Activated CD8-positive, alpha-beta T cell treated with anti-CD3 and anti-CD28 coated beads for 36 hours (primary cell): ENCODE measurements at regions not wholly inside any gene's neighbourhood (a gene's known extent, or its start where the extent isn't known, plus 50 kb on each side); places are given as distances from the start of the nearest gene placed in this dataset. TPM values are rescaled to one million over a fixed set of nuclear protein-coding genes. Genes with fewer than 3 reads are reported as not detected.

Experiments used
- ATAC-seq: fragments of 200-7000 bp; cut with Tn5 transposase; one replicate; pipeline ENCODE4 v1.10.0; 2021; ENCODE audit warnings: mild to moderate bottlenecking, moderate library complexity
- CTCF ChIA-PET: fragments of 350-600 bp; sonication (Branson Sonifier 250); formaldehyde crosslinking; loops from one replicate; lab custom pipeline; 2021; ENCODE audit warnings: antibody characterized with exemption; lab: Charles Lee
- POLR2A ChIA-PET: fragments of 350-600 bp; sonication (Branson Sonifier 250); formaldehyde crosslinking; loops from one replicate; lab custom pipeline; 2021; ENCODE audit warnings: antibody characterized with exemption; lab: Charles Lee
- DNase-seq: peaks from one replicate; pipeline ENCODE4 v3.0.0-alpha.2; 2020
- H3K27ac Mint-ChIP-seq: one replicate; pipeline ENCODE4 v1.8.0; 2021; ENCODE audit warnings: mild to moderate bottlenecking, mixed read lengths
- H3K27me3 Mint-ChIP-seq: one replicate; pipeline ENCODE4 v1.8.0; 2021; ENCODE audit warnings: mixed read lengths
- H3K36me3 Mint-ChIP-seq: one replicate; pipeline ENCODE4 v1.8.0; 2021; ENCODE audit warnings: low read depth, mixed read lengths
- H3K4me1 Mint-ChIP-seq: one replicate; pipeline ENCODE4 v1.8.0; 2021; ENCODE audit warnings: low read depth, mixed read lengths
- H3K4me3 Mint-ChIP-seq: one replicate; pipeline ENCODE4 v1.8.0; 2021; ENCODE audit warnings: mild to moderate bottlenecking, moderate library complexity, mixed read lengths
- H3K9me3 Mint-ChIP-seq: one replicate; pipeline ENCODE4 v1.8.0; 2021; ENCODE audit warnings: mixed read lengths
- CTCF ChIP-seq: fragments of 200-600 bp; IDR thresholded peaks from one replicate; pipeline ENCODE4 v1.8.0; 2022; ENCODE audit warnings: antibody characterized with exemption, mild to moderate bottlenecking
- intact Hi-C: fragments of 100-400 bp; cut with micrococcal nuclease; formaldehyde crosslinking; loops from one replicate; pipeline ENCODE4 v1.10.0; 2022
- microRNA-seq: library from miRNA; unstranded; fragments of <30 nt; microRNA quantifications from one replicate; pipeline ENCODE4 v1.2.0, GENCODE V29; 2022; ENCODE audit warnings: borderline microRNAs expressed, borderline replicate concordance

- TF ChIP-seq CTCF: no peak
- Mint-ChIP-seq H3K36me3 (no peaks in the 10 kb centered on the region), H3K9me3 (peaks cover 1% of the 10 kb centered on the region), H3K4me1 (no peaks in the 10 kb centered on the region), H3K27ac (no peak overlapping the region), H3K4me3 (no peak overlapping the region), H3K27me3 (no peaks in the 10 kb centered on the region)
- ChIA-PET POLR2A (no interaction called here), CTCF (no interaction called here)
- ATAC-seq (no peak), DNase-seq (no peak)
- intact Hi-C loops: no loop called here
These were observed 72.8 kb upstream of the CDH19 start for GRCh38 chr18:66676699-66677098.

DNA sequence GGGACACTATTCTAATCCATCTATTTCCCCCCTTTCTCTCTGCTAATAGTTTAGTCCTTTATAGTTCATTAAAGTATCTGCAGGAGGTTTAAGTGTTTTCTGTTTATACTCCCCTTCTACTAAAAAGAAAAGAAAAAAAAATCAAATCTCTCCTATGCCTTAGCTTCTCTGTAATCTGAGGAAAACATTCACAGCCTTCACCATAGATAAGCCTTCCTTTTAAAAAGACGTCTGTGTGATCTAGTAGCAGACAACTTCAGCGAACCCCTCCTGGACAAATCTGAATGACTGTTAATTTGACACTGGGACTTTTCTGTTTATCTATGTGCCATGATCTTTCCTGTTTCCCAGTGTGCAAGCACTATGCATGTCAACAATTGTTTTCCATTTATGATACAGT lies 70.4 kb upstream of the CDH19 start:
- intact Hi-C loops: no loop called here
- ChIA-PET CTCF (no interaction called here), POLR2A (no interaction called here)
- DNase-seq: no peak
- H3K4me3 Mint-ChIP-seq: no peak overlapping the region
- H3K36me3 Mint-ChIP-seq: no peaks in the 10 kb centered on the region
- TF ChIP-seq CTCF: no peak
- no peak overlapping the region for H3K27ac Mint-ChIP-seq
- peaks cover 1% of the 10 kb centered on the region for H3K9me3 Mint-ChIP-seq
- H3K4me1 Mint-ChIP-seq: no peaks in the 10 kb centered on the region
- ATAC-seq: no peak
- H3K27me3 Mint-ChIP-seq: no peaks in the 10 kb centered on the region

- DNase-seq (no peak), ATAC-seq (no peak)
- H3K27me3 Mint-ChIP-seq: no peaks in the 10 kb centered on the region
- H3K27ac Mint-ChIP-seq: no peak overlapping the region
- ChIA-PET CTCF (no interaction called here), POLR2A (no interaction called here)
- H3K9me3 Mint-ChIP-seq: no peaks in the 10 kb centered on the region
- intact Hi-C loops: no loop called here
- H3K36me3 Mint-ChIP-seq: no peaks in the 10 kb centered on the region
- TF ChIP-seq CTCF: no peak
- H3K4me3 Mint-ChIP-seq: no peak overlapping the region
- no peaks in the 10 kb centered on the region for H3K4me1 Mint-ChIP-seq
These were observed 64.8 kb upstream of the CDH19 start for GRCh38 chr18:66668706-66669105.

DNA sequence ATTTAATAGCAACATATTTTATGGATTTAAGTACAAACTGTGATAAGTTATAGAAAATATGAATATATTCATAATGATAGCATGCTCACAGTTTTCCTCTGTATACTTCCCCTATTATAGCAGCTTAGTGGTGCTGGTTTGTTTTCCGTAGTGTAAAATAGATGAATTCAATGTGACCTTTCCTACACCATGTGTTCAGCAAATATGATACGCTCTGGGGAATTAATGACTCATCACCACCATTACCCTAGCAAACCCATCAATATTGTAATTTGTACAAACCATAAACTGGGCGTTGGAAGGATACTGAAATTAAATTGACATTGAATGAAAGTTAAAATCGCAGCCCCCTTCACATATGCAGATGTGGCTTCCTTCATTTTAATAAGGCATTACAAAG lies 58.7 kb upstream of the CDH19 start:
- POLR2A ChIA-PET: no interaction called here
- DNase-seq: no peak
- Mint-ChIP-seq H3K9me3 (peaks cover 5% of the 10 kb centered on the region), H3K36me3 (no peaks in the 10 kb centered on the region), H3K27ac (no peak overlapping the region), H3K4me1 (no peaks in the 10 kb centered on the region), H3K27me3 (no peaks in the 10 kb centered on the region), H3K4me3 (no peak overlapping the region)
- CTCF ChIA-PET: no interaction called here
- ATAC-seq: no peak
- intact Hi-C loops: no loop called here
- no peak for TF ChIP-seq CTCF

- Mint-ChIP-seq H3K4me3 (no peak overlapping the region), H3K27ac (no peak overlapping the region), H3K36me3 (no peaks in the 10 kb centered on the region), H3K9me3 (peaks cover 1% of the 10 kb centered on the region), H3K27me3 (no peaks in the 10 kb centered on the region), H3K4me1 (no peaks in the 10 kb centered on the region)
- ATAC-seq: no peak
- ChIA-PET POLR2A (no interaction called here), CTCF (no interaction called here)
- TF ChIP-seq CTCF: no peak
- DNase-seq: no peak
- intact Hi-C loops: no loop called here
These were observed 51.5 kb upstream of the CDH19 start for GRCh38 chr18:66655407-66655806.

Small RNA genes in the stretch of these regions (microRNA-seq; reads per million reads assigned to microRNA genes)
- gene MIR5011: not detected
